BJ (cell line): ENCODE measurements at regions not wholly inside any gene's neighbourhood (a gene's known extent, or its start where the extent isn't known, plus 50 kb on each side); places are given as distances from the start of the nearest gene placed in this dataset.

Source experiments
- CTCF ChIA-PET: fragments of 350-600 bp; formaldehyde crosslinking; extraction: SDS; loops from one replicate; lab custom pipeline; 2021; ENCODE audit warnings: antibody characterized with exemption, inconsistent platforms; lab: Yijun Ruan, JAX
- POLR2A ChIA-PET: fragments of 300-600 bp; sonication (Branson Sonifier 250); formaldehyde crosslinking; extraction: SDS; loops from one replicate; lab custom pipeline; 2021; ENCODE audit warnings: antibody characterized with exemption; lab: Charles Lee
- DNase-seq: peaks from one replicate; pipeline ENCODE4 v3.0.0-alpha.2; 2011; ENCODE audit warnings: low read depth
- H3K27me3 ChIP-seq: 2 replicates; pipeline ENCODE4 v1.6.0; 2011; ENCODE audit warnings: low read length; ENCODE audit not compliant: control insufficient read depth, insufficient read depth
- H3K36me3 ChIP-seq: 2 replicates; pipeline ENCODE4 v1.5.1; 2011; ENCODE audit warnings: low read length; ENCODE audit not compliant: control insufficient read depth, insufficient read depth
- H3K4me3 ChIP-seq: 2 replicates; pipeline ENCODE4 v1.5.1; 2011; ENCODE audit warnings: low read depth, mild to moderate bottlenecking, control low read depth, low read length
- CTCF ChIP-seq: IDR thresholded peaks from 2 replicates; pipeline ENCODE4 v1.5.1; 2011; ENCODE audit warnings: low read depth, mild to moderate bottlenecking, control low read depth, inconsistent platforms, low read length, moderate library complexity; ENCODE audit not compliant: insufficient read depth

GRCh38 chr3:135905058-135905724, 60.3 kb upstream of the PPP2R3A start:
- Histone ChIP-seq H3K27me3 (no peaks in the 10 kb centered on the region), H3K36me3 (no peaks in the 10 kb centered on the region), H3K4me3 (no peak overlapping the region)
- peak; percentile 35; the same call in 1 of the 2 replicates for TF ChIP-seq CTCF
- ChIA-PET POLR2A (no interaction called here), CTCF (interaction anchor here (0.6 to 7.2 kb wide), 13 partner anchors 8 to 847 kb away, joined by 3 to 94 read pairs (median 3); partner anchors contain the start of gene STAG1)
- no peak for DNase-seq

- ChIA-PET POLR2A (no interaction called here), CTCF (interaction anchor here (1.4 to 7.2 kb wide), 4 partner anchors 8 to 135 kb away, joined by 3 to 94 read pairs (median 4); no protein-coding TSS in a partner anchor)
- no peak for DNase-seq
- H3K27me3 ChIP-seq = no peaks in the 10 kb centered on the region
- H3K36me3 ChIP-seq = no peaks in the 10 kb centered on the region
- H3K4me3 ChIP-seq = no peak overlapping the region
- TF ChIP-seq CTCF = no peak
These were observed 57.9 kb upstream of the PPP2R3A start for GRCh38 chr3:135907422-135908165.

- no peaks in the 10 kb centered on the region for H3K36me3 ChIP-seq
- CTCF ChIA-PET = interaction anchor here (1.4 to 7.2 kb wide), 5 partner anchors 9 to 135 kb away, joined by 3 to 94 read pairs (median 6); no protein-coding TSS in a partner anchor
- DNase-seq = no peak
- POLR2A ChIA-PET = no interaction called here
- no peaks in the 10 kb centered on the region for H3K27me3 ChIP-seq
- no peak for TF ChIP-seq CTCF
- H3K4me3 ChIP-seq = no peak overlapping the region
These were observed 57.3 kb upstream of the PPP2R3A start for GRCh38 chr3:135908225-135908624.

- ChIA-PET CTCF (interaction anchor here (1.6 to 7.2 kb wide), 3 partner anchors 8 to 134 kb away, joined by 6 to 94 read pairs (median 7); no protein-coding TSS in a partner anchor), POLR2A (no interaction called here)
- no peaks in the 10 kb centered on the region for H3K27me3 ChIP-seq
- H3K36me3 ChIP-seq = no peaks in the 10 kb centered on the region
- H3K4me3 ChIP-seq = no peak overlapping the region
- no peak for TF ChIP-seq CTCF
- no peak for DNase-seq
These were observed 56.8 kb upstream of the PPP2R3A start for GRCh38 chr3:135908737-135909136.

- DNase-seq = no peak
These were observed 54.4 kb upstream of the PPP2R3A start for GRCh38 chr3:135911110-135911509.

More at GRCh38 chr3:135911110-135911509, 54.4 kb upstream of the PPP2R3A start:
- CTCF ChIA-PET = interaction anchor here (1.1 to 3.6 kb wide), 2 partner anchors 131 to 132 kb away, joined by 3 to 15 read pairs; no protein-coding TSS in a partner anchor
- no peak for TF ChIP-seq CTCF
- POLR2A ChIA-PET = no interaction called here
- Histone ChIP-seq H3K4me3 (no peak overlapping the region), H3K27me3 (no peaks in the 10 kb centered on the region), H3K36me3 (no peaks in the 10 kb centered on the region)
